GM19025 (cell line): ENCODE measurements at regions not wholly inside any gene's neighbourhood (a gene's known extent, or its start where the extent isn't known, plus 50 kb on each side); places are given as distances from the start of the nearest gene placed in this dataset.
"Not testable (repeated sequence)": the region's sequence is repeated elsewhere in the genome, so short reads cannot be mapped to it uniquely, and the experiment has no call there.

Source experiments
- ATAC-seq: cut with Tn5 transposase; IDR thresholded peaks from one replicate; pipeline ENCODE4 v1.9.1; 2021; ENCODE audit warnings: mild to moderate bottlenecking, low read depth, moderate library complexity; ENCODE audit not compliant: unreplicated experiment

GRCh38 chr2:87685558-87685957 is 62.3 kb upstream of the PLGLB2 start:
- ATAC-seq = not testable (repeated sequence)

GRCh38 chr2:87686873-87687549 is 60.9 kb upstream of the PLGLB2 start:
- ATAC-seq = not testable (repeated sequence)

GRCh38 chr2:87687550-87688270 is 60.2 kb upstream of the PLGLB2 start:
- ATAC-seq = not testable (repeated sequence)

GRCh38 chr2:87691899-87692592 is 55.8 kb upstream of the PLGLB2 start:
- ATAC-seq = not testable (repeated sequence)

GRCh38 chr2:87692914-87693313 is 55.0 kb upstream of the PLGLB2 start:
- not testable (repeated sequence) for ATAC-seq

- ATAC-seq = not testable (repeated sequence)
Measured at GRCh38 chr2:87693882-87694281, 54.0 kb upstream of the PLGLB2 start.

- ATAC-seq = not testable (repeated sequence)
Measured at GRCh38 chr2:87695596-87696323, 52.1 kb upstream of the PLGLB2 start.
